Mammary epithelial cell (primary cell): ENCODE measurements at regions not wholly inside any gene's neighbourhood (a gene's known extent, or its start where the extent isn't known, plus 50 kb on each side); places are given as distances from the start of the nearest gene placed in this dataset.

ENCODE experiments used
- CTCF ChIP-seq, 2 donors: IDR thresholded peaks in 1 of 2; conservative IDR thresholded peaks in 1 of 2; 2 replicates each; pipeline ENCODE4 v1.5.1; 2011 to 2012; ENCODE audit warnings: inconsistent platforms in 2 of 2, low read length in 2 of 2, mild to moderate bottlenecking in 2 of 2, control low read depth in 1 of 2, low read depth in 1 of 2; ENCODE audit not compliant: insufficient read depth in 1 of 2; ENCODE audit errors: extremely low read depth in 1 of 2
- EZH2 ChIP-seq: IDR thresholded peaks from 2 replicates; pipeline ENCODE4 v1.6.1; 2012; ENCODE audit warnings: low read length, inconsistent platforms, borderline replicate concordance

GRCh38 chr18:73045037-73045436 lies 177.2 kb upstream of the NETO1 start:
- TF ChIP-seq CTCF (conservative IDR thresholded peaks at IDR 0.05 in 1 of 2, IDR thresholded peaks at IDR 0.05 in 1 of 2; ENCODE audit: extremely low read depth in 1 of 2, insufficient read depth in 1 of 2, low read depth in 1 of 2, low read length in 2 of 2) (no peak), EZH2 (no peak)
